ENCODE measurements at regions not wholly inside any gene's neighbourhood (a gene's known extent, or its start where the extent isn't known, plus 50 kb on each side); places are given as distances from the start of the nearest gene placed in this dataset.

- no peak for DNase-seq
Observed at GRCh38 chr12:78797196-78797931, 67.2 kb upstream of the SYT1 start.

GRCh38 chr12:78799649-78800048 lies 64.9 kb upstream of the SYT1 start:
- DNase-seq, result peak; percentile 7

- DNase-seq, result no peak
Observed at GRCh38 chr12:78802593-78802992, 62.0 kb upstream of the SYT1 start.

- DNase-seq, result no peak
Observed at GRCh38 chr12:78804262-78804661, 60.3 kb upstream of the SYT1 start.

Data from SHP77 treated with DMSO at 0.1 percent for 48 hours (cell line).